GM23248 (cell line): ENCODE measurements at regions not wholly inside any gene's neighbourhood (a gene's known extent, or its start where the extent isn't known, plus 50 kb on each side); places are given as distances from the start of the nearest gene placed in this dataset.

Experiments used
- DNase-seq: peaks from one replicate; pipeline ENCODE4 v3.0.0-alpha.2; 2015
- H2AFZ ChIP-seq: fragments of 200-600 bp; sonication (generic); 2 replicates; pipeline ENCODE4 v1.6.1; 2016; ENCODE audit warnings: antibody characterized with exemption
- H3F3A ChIP-seq: fragments of 200-600 bp; sonication (generic); 2 replicates; pipeline ENCODE4 v1.6.1; 2016; ENCODE audit warnings: mild to moderate bottlenecking, antibody characterized with exemption, mixed run types; ENCODE audit not compliant: insufficient read depth
- H3K27ac ChIP-seq: fragments of 200-600 bp; sonication (generic); 2 replicates; pipeline ENCODE4 v1.5.1; 2016; ENCODE audit warnings: mild to moderate bottlenecking
- H3K27me3 ChIP-seq: fragments of 200-600 bp; sonication (generic); replicated peaks from 2 replicates; pipeline ENCODE4 v1.6.1; 2016; ENCODE audit warnings: mild to moderate bottlenecking; ENCODE audit not compliant: insufficient read depth
- H3K36me3 ChIP-seq: fragments of 200-600 bp; sonication (generic); 2 replicates; pipeline ENCODE4 v1.6.1; 2016; ENCODE audit warnings: low read depth, mild to moderate bottlenecking
- H3K4me1 ChIP-seq: fragments of 200-600 bp; sonication (generic); 2 replicates; pipeline ENCODE4 v1.6.1; 2016; ENCODE audit warnings: mild to moderate bottlenecking; ENCODE audit not compliant: insufficient read depth
- H3K4me2 ChIP-seq: fragments of 200-600 bp; sonication (generic); one replicate; pipeline ENCODE4 v1.6.1; 2016; ENCODE audit warnings: mild to moderate bottlenecking; ENCODE audit not compliant: unreplicated experiment
- H3K4me3 ChIP-seq: fragments of 200-600 bp; sonication (generic); 2 replicates; pipeline ENCODE4 v1.5.1; 2016; ENCODE audit warnings: mild to moderate bottlenecking
- H3K79me2 ChIP-seq: fragments of 200-600 bp; sonication (generic); 2 replicates; pipeline ENCODE4 v1.6.1; 2016; ENCODE audit warnings: mild to moderate bottlenecking; ENCODE audit not compliant: insufficient read depth
- H3K9ac ChIP-seq: fragments of 200-600 bp; sonication (generic); 2 replicates; pipeline ENCODE4 v1.6.1; 2016; ENCODE audit warnings: mild to moderate bottlenecking
- H3K9me2 ChIP-seq: fragments of 200-600 bp; sonication (generic); 2 replicates; pipeline ENCODE4 v1.6.1; 2016; ENCODE audit warnings: mixed run types, mild to moderate bottlenecking, moderate library complexity; ENCODE audit not compliant: insufficient read depth
- H3K9me3 ChIP-seq: fragments of 200-600 bp; sonication (generic); one replicate; pipeline ENCODE4 v1.6.1; 2017; ENCODE audit warnings: low read depth
- H4K20me1 ChIP-seq: fragments of 200-600 bp; sonication (generic); 2 replicates; pipeline ENCODE4 v1.6.0; 2016; ENCODE audit not compliant: insufficient read depth
- EZH2 ChIP-seq: fragments of 200-600 bp; sonication (generic); IDR thresholded peaks from 2 replicates; pipeline ENCODE4 v1.6.1; 2018; ENCODE audit warnings: antibody characterized with exemption, mild to moderate bottlenecking; ENCODE audit not compliant: insufficient read depth, poor library complexity, severe bottlenecking
- EZH2phosphoT487 ChIP-seq: fragments of 200-600 bp; sonication (generic); IDR thresholded peaks from 2 replicates; pipeline ENCODE4 v1.6.1; 2018; ENCODE audit warnings: antibody characterized with exemption, moderate library complexity, mild to moderate bottlenecking, low read depth; ENCODE audit not compliant: insufficient read depth
- whole genome bisulfite sequencing, 2 experiments: methylation state at CpG; one replicate each; pipeline ENCODE4 v1.1.6; 2015 to 2017; ENCODE audit warnings: low lambda C conversion rate in 2 of 2, low coverage in 1 of 2; ENCODE audit errors: missing lambda C conversion rate in 2 of 2; 5-methylcytosine and 5-hydroxymethylcytosine counted together
- in situ Hi-C: fragments of 300-500 bp; cut with MboI; formaldehyde crosslinking; loops from 2 replicates; pipeline ENCODE4 v1.15.0; 2020

- Histone ChIP-seq H3K36me3 (no peaks in the 10 kb centered on the region), H3K4me2 (no peak overlapping the region), H3K9ac (no peak overlapping the region), H4K20me1 (no peaks in the 10 kb centered on the region), H3K27me3 (no peaks in the 10 kb centered on the region), H3F3A (peaks cover 16% of the 10 kb centered on the region), H3K9me3 (no peaks in the 10 kb centered on the region), H3K9me2 (no peaks in the 10 kb centered on the region), H3K27ac (no peak overlapping the region), H3K4me3 (no peak overlapping the region), H2AFZ (no peak overlapping the region), H3K4me1 (peaks cover 13% of the 10 kb centered on the region), H3K79me2 (no peaks in the 10 kb centered on the region)
- DNase-seq = no peak
- in situ Hi-C loops = no loop called here
- TF ChIP-seq EZH2phosphoT487 (no peak), EZH2 (no peak)
- 92 to 94% methylated on average over 8 of the region's 8 CpGs for WGBS, 2 experiments
Observed at GRCh38 chr18:61724532-61724931, 168.3 kb downstream of the RNF152 start.

- DNase-seq = no peak
Observed at GRCh38 chr18:61722247-61722646, 170.6 kb downstream of the RNF152 start.

GRCh38 chr18:61720496-61720895, 172.3 kb downstream of the RNF152 start:
- no peaks in the 10 kb centered on the region for H3K79me2 ChIP-seq
- no peaks in the 10 kb centered on the region for H3F3A ChIP-seq
- no peaks in the 10 kb centered on the region for H3K4me1 ChIP-seq
- no peaks in the 10 kb centered on the region for H3K36me3 ChIP-seq
- H3K27me3 ChIP-seq = no peaks in the 10 kb centered on the region
- no peaks in the 10 kb centered on the region for H4K20me1 ChIP-seq
- TF ChIP-seq EZH2 (no peak), EZH2phosphoT487 (no peak)
- WGBS, 2 experiments = 81 to 84% methylated on average over 5 of the region's 5 CpGs
- no peak overlapping the region for H3K4me2 ChIP-seq
- no peak overlapping the region for H2AFZ ChIP-seq
- in situ Hi-C loops = no loop called here
- no peaks in the 10 kb centered on the region for H3K9me3 ChIP-seq
- no peak for DNase-seq
- H3K27ac ChIP-seq = no peak overlapping the region
- no peaks in the 10 kb centered on the region for H3K9me2 ChIP-seq
- no peak overlapping the region for H3K9ac ChIP-seq
- no peak overlapping the region for H3K4me3 ChIP-seq

More at GRCh38 chr18:61722247-61722646, 170.6 kb downstream of the RNF152 start:
- Histone ChIP-seq H3K36me3 (no peaks in the 10 kb centered on the region), H3K9ac (no peak overlapping the region), H3K79me2 (no peaks in the 10 kb centered on the region), H3F3A (peaks cover 11% of the 10 kb centered on the region), H2AFZ (no peak overlapping the region), H3K4me3 (no peak overlapping the region), H3K4me1 (peaks cover 7% of the 10 kb centered on the region), H3K9me3 (no peaks in the 10 kb centered on the region), H3K9me2 (no peaks in the 10 kb centered on the region), H3K27me3 (no peaks in the 10 kb centered on the region), H3K27ac (no peak overlapping the region), H4K20me1 (no peaks in the 10 kb centered on the region), H3K4me2 (no peak overlapping the region)
- in situ Hi-C loops = no loop called here
- WGBS, 2 experiments = 89 to 93% methylated on average over 2 of the region's 2 CpGs
- TF ChIP-seq EZH2 (no peak), EZH2phosphoT487 (no peak)

GRCh38 chr18:61719671-61720070, 173.1 kb downstream of the RNF152 start:
- H3K27me3 ChIP-seq = no peaks in the 10 kb centered on the region
- no peaks in the 10 kb centered on the region for H3K9me2 ChIP-seq
- H2AFZ ChIP-seq = no peak overlapping the region
- no peak overlapping the region for H3K27ac ChIP-seq
- no peaks in the 10 kb centered on the region for H3K36me3 ChIP-seq
- no peak overlapping the region for H3K4me2 ChIP-seq
- H3K4me1 ChIP-seq = no peaks in the 10 kb centered on the region
- 94 to 100% methylated on average over 1 of the region's 1 CpG for WGBS, 2 experiments
- no peak overlapping the region for H3K4me3 ChIP-seq
- TF ChIP-seq EZH2phosphoT487 = no peak
- no peak for TF ChIP-seq EZH2
- no peaks in the 10 kb centered on the region for H3K79me2 ChIP-seq
- H3F3A ChIP-seq = no peaks in the 10 kb centered on the region
- in situ Hi-C loops = no loop called here
- H4K20me1 ChIP-seq = no peaks in the 10 kb centered on the region
- H3K9me3 ChIP-seq = no peaks in the 10 kb centered on the region
- DNase-seq = no peak
- no peak overlapping the region for H3K9ac ChIP-seq

- Histone ChIP-seq H3K4me2 (no peak overlapping the region), H3K9me3 (no peaks in the 10 kb centered on the region), H3K36me3 (no peaks in the 10 kb centered on the region), H3K9ac (no peak overlapping the region), H3K4me1 (no peaks in the 10 kb centered on the region), H3K27me3 (no peaks in the 10 kb centered on the region), H3K9me2 (no peaks in the 10 kb centered on the region), H3K27ac (no peak overlapping the region), H3K79me2 (no peaks in the 10 kb centered on the region), H4K20me1 (no peaks in the 10 kb centered on the region), H3F3A (no peaks in the 10 kb centered on the region), H2AFZ (no peak overlapping the region), H3K4me3 (no peak overlapping the region)
- TF ChIP-seq EZH2phosphoT487 (no peak), EZH2 (no peak)
- 80 to 81% methylated on average over 3 of the region's 3 CpGs for WGBS, 2 experiments
- in situ Hi-C loops = no loop called here
- DNase-seq = no peak
Observed at GRCh38 chr18:61718944-61719343, 173.9 kb downstream of the RNF152 start.
